Fibroblast of pulmonary artery (primary cell): ENCODE measurements at regions not wholly inside any gene's neighbourhood (a gene's known extent, or its start where the extent isn't known, plus 50 kb on each side); places are given as distances from the start of the nearest gene placed in this dataset.

ENCODE experiments used
- DNase-seq: peaks from one replicate; pipeline ENCODE4 v3.0.0-alpha.2; 2010; ENCODE audit warnings: low read depth
- H3K4me3 ChIP-seq: replicated peaks from 2 replicates; pipeline ENCODE4 v1.5.1; 2011; ENCODE audit warnings: low read depth, mild to moderate bottlenecking, control low read depth, low read length, moderate library complexity
- TF ChIP-seq, protein P1 (sequence below): IDR thresholded peaks from 2 replicates; pipeline ENCODE4 v1.5.1; 2011; ENCODE audit warnings: mild to moderate bottlenecking, control low read depth, low read length, inconsistent platforms; ENCODE audit errors: missing control alignments

DNA sequence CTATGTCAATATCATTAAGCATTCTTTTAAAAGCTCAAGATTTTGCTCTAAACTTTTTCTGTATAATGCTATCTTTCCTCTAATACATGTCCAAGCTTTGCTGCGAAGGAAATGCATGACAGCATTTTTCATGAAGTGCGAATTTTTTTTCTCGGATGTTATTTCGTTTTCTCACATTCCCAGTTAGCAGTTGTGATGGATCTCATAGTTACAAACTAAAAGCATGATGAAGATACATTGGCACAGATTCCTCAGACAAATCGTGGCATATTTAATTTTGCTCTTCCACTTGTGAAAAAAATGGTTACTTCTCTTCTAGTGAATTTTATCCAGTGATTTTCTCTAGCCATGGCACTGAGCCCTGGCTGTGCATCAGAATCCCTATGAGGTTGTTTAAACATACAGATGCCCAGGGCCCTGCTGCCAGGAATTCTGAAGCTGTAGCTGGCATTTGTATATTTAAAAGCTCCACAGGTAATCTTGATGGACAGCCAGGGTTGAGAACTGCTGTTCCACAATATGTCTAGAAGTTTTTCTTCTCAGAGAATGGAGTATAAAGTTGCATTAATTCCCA is 299.8 kb upstream of the NEBL start:
- TF ChIP-seq, protein P1, sequence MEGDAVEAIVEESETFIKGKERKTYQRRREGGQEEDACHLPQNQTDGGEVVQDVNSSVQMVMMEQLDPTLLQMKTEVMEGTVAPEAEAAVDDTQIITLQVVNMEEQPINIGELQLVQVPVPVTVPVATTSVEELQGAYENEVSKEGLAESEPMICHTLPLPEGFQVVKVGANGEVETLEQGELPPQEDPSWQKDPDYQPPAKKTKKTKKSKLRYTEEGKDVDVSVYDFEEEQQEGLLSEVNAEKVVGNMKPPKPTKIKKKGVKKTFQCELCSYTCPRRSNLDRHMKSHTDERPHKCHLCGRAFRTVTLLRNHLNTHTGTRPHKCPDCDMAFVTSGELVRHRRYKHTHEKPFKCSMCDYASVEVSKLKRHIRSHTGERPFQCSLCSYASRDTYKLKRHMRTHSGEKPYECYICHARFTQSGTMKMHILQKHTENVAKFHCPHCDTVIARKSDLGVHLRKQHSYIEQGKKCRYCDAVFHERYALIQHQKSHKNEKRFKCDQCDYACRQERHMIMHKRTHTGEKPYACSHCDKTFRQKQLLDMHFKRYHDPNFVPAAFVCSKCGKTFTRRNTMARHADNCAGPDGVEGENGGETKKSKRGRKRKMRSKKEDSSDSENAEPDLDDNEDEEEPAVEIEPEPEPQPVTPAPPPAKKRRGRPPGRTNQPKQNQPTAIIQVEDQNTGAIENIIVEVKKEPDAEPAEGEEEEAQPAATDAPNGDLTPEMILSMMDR, result no peak
- H3K4me3 ChIP-seq, result no peak overlapping the region
- no peak for DNase-seq

DNA sequence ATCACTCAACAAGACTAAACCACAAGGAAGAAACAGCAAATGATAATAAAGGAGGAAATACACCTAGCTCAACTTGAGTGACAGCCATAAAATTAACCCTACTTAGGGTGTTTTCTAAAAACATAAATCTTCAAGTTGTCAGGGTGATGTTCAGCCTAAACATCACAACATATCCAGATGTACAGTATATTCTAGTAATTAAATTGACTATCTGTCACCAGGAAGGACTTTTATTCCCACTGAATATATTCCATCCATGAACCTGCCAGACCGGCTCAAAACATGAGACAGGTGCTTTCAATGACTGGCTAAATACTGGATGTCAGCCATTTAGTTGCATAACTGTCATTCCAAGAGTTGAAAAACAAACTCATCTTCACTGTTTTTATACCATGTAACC is 298.1 kb upstream of the NEBL start:
- H3K4me3 ChIP-seq, result no peak overlapping the region
- TF ChIP-seq, protein P1, result no peak
- no peak for DNase-seq

DNA sequence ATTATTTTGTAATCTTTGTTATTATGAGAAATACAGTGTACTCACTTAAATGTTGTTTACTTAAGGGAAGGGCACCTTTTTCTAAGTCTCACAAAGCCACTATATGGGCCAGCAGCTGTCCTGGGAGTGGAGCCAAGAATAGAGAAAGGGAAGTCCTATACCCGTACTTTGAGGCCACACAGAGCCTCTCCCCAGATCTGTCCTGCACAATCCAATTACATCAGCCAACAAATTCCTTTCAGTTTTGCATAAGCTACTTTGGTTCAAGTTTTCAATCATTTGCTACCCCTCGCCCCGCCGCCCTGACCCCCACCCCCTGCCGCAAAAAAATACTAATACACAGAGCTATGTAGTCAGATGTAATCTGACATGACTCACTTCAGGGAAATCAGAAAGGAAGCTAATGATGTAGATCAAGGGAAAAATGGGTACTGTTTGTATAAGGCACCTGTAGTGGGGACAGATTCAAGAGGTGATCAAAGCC is 297.4 kb upstream of the NEBL start:
- peak; percentile 66 for DNase-seq
- no peak overlapping the region for H3K4me3 ChIP-seq
- TF ChIP-seq, protein P1, result no peak

DNA sequence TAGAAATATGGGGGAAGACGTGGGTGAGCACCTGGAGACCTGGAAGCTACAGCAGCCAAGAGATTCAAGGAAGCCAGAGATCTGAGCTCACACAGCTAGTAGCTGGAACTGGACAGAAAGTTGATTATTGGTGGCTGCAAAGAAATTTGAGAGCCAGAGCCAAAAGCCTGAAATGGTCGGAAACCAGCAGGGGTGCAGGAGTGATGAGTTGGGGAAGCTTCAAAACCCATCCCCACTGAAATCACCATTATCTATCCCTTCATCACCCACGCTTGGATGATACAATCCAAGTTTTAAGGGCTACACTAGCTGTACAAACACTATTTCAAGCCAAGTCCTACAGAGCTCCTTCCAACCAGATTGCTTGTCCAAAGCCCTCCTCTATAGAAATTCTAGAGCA is 296.1 kb upstream of the NEBL start:
- no peak overlapping the region for H3K4me3 ChIP-seq
- TF ChIP-seq, protein P1, result no peak
- DNase-seq, result no peak

DNA sequence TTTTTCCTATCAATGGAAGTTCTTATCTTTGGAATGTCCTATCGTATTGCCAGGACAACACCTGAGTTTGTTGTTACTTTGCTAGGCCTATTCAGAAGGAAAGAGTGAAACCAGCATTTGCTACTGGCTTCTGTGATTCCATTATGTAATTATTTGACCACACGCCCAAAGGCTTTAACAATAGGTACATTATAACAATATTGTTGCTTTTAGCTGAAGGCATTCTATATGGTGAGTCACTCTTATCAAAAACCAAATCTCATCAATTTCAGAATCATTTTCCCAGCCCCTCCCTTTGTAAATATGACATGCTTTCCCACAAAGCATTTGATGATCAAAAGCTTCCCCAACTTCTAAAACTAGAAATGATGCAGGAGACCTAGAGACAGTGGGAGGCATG is 294.4 kb upstream of the NEBL start:
- no peak overlapping the region for H3K4me3 ChIP-seq
- TF ChIP-seq, protein P1, result no peak
- DNase-seq, result no peak

DNA sequence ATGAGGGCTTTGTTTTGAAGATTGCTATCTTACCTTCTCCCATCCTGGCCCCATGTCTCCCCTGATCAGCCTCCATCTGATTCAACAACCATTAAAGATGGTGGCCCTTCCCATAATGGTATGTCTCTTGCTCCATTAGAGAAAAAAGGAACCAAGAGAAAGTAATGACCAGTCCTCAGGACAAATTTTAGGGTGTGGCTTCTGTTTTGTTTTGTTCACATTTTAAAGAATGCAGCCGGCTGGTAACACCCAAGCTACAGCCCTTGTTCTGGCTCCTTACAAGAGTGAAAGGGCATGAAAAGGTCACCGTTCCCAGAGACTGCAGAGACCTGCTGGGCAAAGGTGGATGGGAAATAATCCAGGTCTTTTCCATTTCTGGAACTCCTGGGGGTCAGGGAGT is 287.9 kb upstream of the NEBL start:
- no peak overlapping the region for H3K4me3 ChIP-seq
- TF ChIP-seq, protein P1, result no peak
- no peak for DNase-seq

DNA sequence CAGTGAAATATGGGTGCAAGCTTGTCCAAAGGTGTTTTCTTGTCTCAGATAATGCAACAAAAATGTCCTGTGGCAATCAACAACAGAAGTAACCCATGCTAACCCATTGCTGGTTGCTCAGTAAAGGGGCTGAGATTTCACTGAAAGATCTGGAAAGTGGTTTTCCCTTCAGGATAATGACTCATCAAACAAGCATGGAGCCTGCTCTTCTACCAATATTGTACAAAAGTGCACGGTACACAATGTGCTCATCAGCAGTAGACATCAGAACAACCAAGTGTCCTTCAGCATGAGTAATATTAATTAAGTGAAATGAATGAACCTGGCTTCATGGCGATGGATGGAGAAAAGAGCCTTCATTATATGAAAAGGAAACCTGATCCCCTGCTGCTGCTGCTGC is 287.1 kb upstream of the NEBL start:
- no peak overlapping the region for H3K4me3 ChIP-seq
- peak; percentile 62 for DNase-seq
- TF ChIP-seq, protein P1, result no peak
